Activated CD8-positive, alpha-beta memory T cell treated with anti-CD3 and anti-CD28 coated beads for 36 hours (primary cell): ENCODE measurements at regions not wholly inside any gene's neighbourhood (a gene's known extent, or its start where the extent isn't known, plus 50 kb on each side); places are given as distances from the start of the nearest gene placed in this dataset.
"Not testable (repeated sequence)": the region's sequence is repeated elsewhere in the genome, so short reads cannot be mapped to it uniquely, and the experiment has no call there.

Experiments used
- CTCF ChIA-PET: fragments of 350-600 bp; sonication (Branson Sonifier 250); formaldehyde crosslinking; loops from one replicate; lab custom pipeline; 2021; ENCODE audit warnings: antibody characterized with exemption; lab: Charles Lee
- POLR2A ChIA-PET: fragments of 350-600 bp; sonication (Branson Sonifier 250); formaldehyde crosslinking; loops from one replicate; lab custom pipeline; 2021; ENCODE audit warnings: antibody characterized with exemption; lab: Charles Lee

- CTCF ChIA-PET, result no interaction called here
- POLR2A ChIA-PET, result no interaction called here
Measured at GRCh38 chr7:8314566-8314965, 52.6 kb upstream of the ICA1 start.

- CTCF ChIA-PET, result no interaction called here
Measured at GRCh38 chr7:8319115-8319514, 57.1 kb upstream of the ICA1 start.

GRCh38 chr7:8320174-8320573 lies 58.2 kb upstream of the ICA1 start:
- POLR2A ChIA-PET, result no interaction called here
- CTCF ChIA-PET, result no interaction called here

More at GRCh38 chr7:8319115-8319514, 57.1 kb upstream of the ICA1 start:
- POLR2A ChIA-PET, result no interaction called here

GRCh38 chr7:8321312-8321711 lies 59.3 kb upstream of the ICA1 start:
- ChIA-PET CTCF (no interaction called here), POLR2A (no interaction called here)

GRCh38 chr7:8322667-8323066 lies 60.7 kb upstream of the ICA1 start:
- ChIA-PET POLR2A (no interaction called here), CTCF (no interaction called here)

GRCh38 chr7:8325067-8325466 lies 63.1 kb upstream of the ICA1 start:
- ChIA-PET POLR2A (no interaction called here), CTCF (no interaction called here)

- ChIA-PET POLR2A (no interaction called here), CTCF (no interaction called here)
Measured at GRCh38 chr7:8327199-8327598, 65.2 kb upstream of the ICA1 start.

- ChIA-PET POLR2A (no interaction called here), CTCF (no interaction called here)
Measured at GRCh38 chr7:8338206-8338605, 76.2 kb upstream of the ICA1 start.

GRCh38 chr7:8343556-8343955 lies 81.6 kb upstream of the ICA1 start:
- ChIA-PET CTCF (no interaction called here), POLR2A (no interaction called here)

- POLR2A ChIA-PET, CTCF ChIA-PET: not testable (repeated sequence)
Measured at GRCh38 chr7:8347395-8347794, 85.4 kb upstream of the ICA1 start.

GRCh38 chr7:8351654-8352053 lies 81.8 kb upstream of the NXPH1 start:
- CTCF ChIA-PET, POLR2A ChIA-PET: not testable (repeated sequence)

GRCh38 chr7:8353991-8354390 lies 79.4 kb upstream of the NXPH1 start:
- CTCF ChIA-PET, result no interaction called here
- POLR2A ChIA-PET, result no interaction called here

GRCh38 chr7:8354503-8354902 lies 78.9 kb upstream of the NXPH1 start:
- ChIA-PET POLR2A (no interaction called here), CTCF (no interaction called here)

GRCh38 chr7:8356071-8356470 lies 77.3 kb upstream of the NXPH1 start:
- ChIA-PET POLR2A (no interaction called here), CTCF (no interaction called here)

- CTCF ChIA-PET, result no interaction called here
- POLR2A ChIA-PET, result no interaction called here
Measured at GRCh38 chr7:8357536-8357935, 75.9 kb upstream of the NXPH1 start.

GRCh38 chr7:8360564-8361153 lies 72.8 kb upstream of the NXPH1 start:
- POLR2A ChIA-PET, result no interaction called here
- CTCF ChIA-PET, result no interaction called here

- CTCF ChIA-PET, result no interaction called here
- POLR2A ChIA-PET, result no interaction called here
Measured at GRCh38 chr7:8362723-8363369, 70.6 kb upstream of the NXPH1 start.

- ChIA-PET POLR2A (no interaction called here), CTCF (no interaction called here)
Measured at GRCh38 chr7:8363407-8364015, 69.9 kb upstream of the NXPH1 start.

GRCh38 chr7:8365499-8366110 lies 67.8 kb upstream of the NXPH1 start:
- ChIA-PET CTCF (no interaction called here), POLR2A (no interaction called here)

- CTCF ChIA-PET, POLR2A ChIA-PET: not testable (repeated sequence)
Measured at GRCh38 chr7:8368007-8368406, 65.4 kb upstream of the NXPH1 start.

- ChIA-PET POLR2A (no interaction called here), CTCF (no interaction called here)
Measured at GRCh38 chr7:8371742-8372141, 61.7 kb upstream of the NXPH1 start.
